H1 (cell line): ENCODE measurements at regions not wholly inside any gene's neighbourhood (a gene's known extent, or its start where the extent isn't known, plus 50 kb on each side); places are given as distances from the start of the nearest gene placed in this dataset.

Experiments used
- CTCF ChIA-PET: fragments of 300-600 bp; sonication (Branson Sonifier 250); formaldehyde crosslinking; loops from one replicate; lab custom pipeline; 2021; ENCODE audit not compliant: partially characterized antibody; lab: Charles Lee
- POLR2A ChIA-PET: fragments of 300-600 bp; sonication (Branson Sonifier 250); formaldehyde crosslinking; loops from one replicate; lab custom pipeline; 2021; ENCODE audit warnings: inconsistent platforms; ENCODE audit not compliant: partially characterized antibody; lab: Charles Lee
- DNase-seq, 2 experiments: peaks; one replicate each; pipeline versions ENCODE4 v3.0.0 to v3.0.0-alpha.2; 2010 to 2022; ENCODE audit warnings: low spot score in 2 of 2, low read depth in 1 of 2, mixed read lengths in 1 of 2
- FAIRE-seq: peaks from 2 replicates; lab custom pipeline; 2011; peaks lifted over from hg19 to GRCh38; lab: Jason Lieb, UNC
- H2AFZ ChIP-seq: 2 replicates; pipeline ENCODE4 v1.8.1; 2012; ENCODE audit warnings: low read length, inconsistent platforms
- H2AK5ac ChIP-seq: 2 replicates; pipeline ENCODE4 v1.6.1; 2013; ENCODE audit warnings: low read depth, low read length
- H2BK120ac ChIP-seq: replicated peaks from 2 replicates; pipeline ENCODE3; 2013; ENCODE audit warnings: low read depth, low read length, inconsistent platforms
- H2BK12ac ChIP-seq: 2 replicates; pipeline ENCODE4 v1.6.1; 2013; ENCODE audit warnings: low read depth, low read length
- H2BK15ac ChIP-seq: 2 replicates; pipeline ENCODE4 v1.6.1; 2013; ENCODE audit warnings: low read length
- H2BK20ac ChIP-seq: 2 replicates; pipeline ENCODE4 v1.6.1; 2013; ENCODE audit warnings: low read length
- H2BK5ac ChIP-seq: 2 replicates; pipeline ENCODE4 v1.6.1; 2013; ENCODE audit warnings: low read depth, low read length
- H3K14ac ChIP-seq: 2 replicates; pipeline ENCODE4 v1.6.1; 2013; ENCODE audit warnings: inconsistent platforms; ENCODE audit not compliant: insufficient read length
- H3K18ac ChIP-seq: 2 replicates; pipeline ENCODE4 v1.6.1; 2013; ENCODE audit warnings: low read length; ENCODE audit errors: extremely low read depth
- H3K23ac ChIP-seq: 2 replicates; pipeline ENCODE4 v1.6.1; 2013; ENCODE audit warnings: inconsistent platforms; ENCODE audit not compliant: insufficient read length
- H3K23me2 ChIP-seq: 2 replicates; pipeline ENCODE4 v1.6.1; 2013; ENCODE audit warnings: low read depth, low read length
- H3K27ac ChIP-seq: 2 replicates; pipeline ENCODE4 v1.6.1; 2011; ENCODE audit warnings: low read depth, low read length, inconsistent platforms
- H3K27me3 ChIP-seq, 4 experiments: replicated peaks in 1 of 4; 1 replicate in 1 of 4; 2 replicates in 3 of 4; pipeline versions ENCODE4 v1.6.1 to v1.8.1; 2011 to 2013; ENCODE audit warnings: low read length in 3 of 4, mild to moderate bottlenecking in 3 of 4, inconsistent platforms in 2 of 4, mixed read lengths in 2 of 4, moderate library complexity in 1 of 4; ENCODE audit not compliant: control insufficient read depth in 3 of 4, insufficient read depth in 3 of 4; ENCODE audit errors: extremely low read depth in 1 of 4
- H3K36me3 ChIP-seq, 4 experiments: 2 replicates each; pipeline versions ENCODE4 v1.6.1 to v1.8.1; 2011 to 2013; ENCODE audit warnings: mild to moderate bottlenecking in 4 of 4, low read length in 3 of 4, moderate library complexity in 2 of 4, control low read depth in 1 of 4, inconsistent platforms in 1 of 4; ENCODE audit not compliant: insufficient read depth in 4 of 4, control insufficient read depth in 2 of 4
- H3K4ac ChIP-seq: replicated peaks from 2 replicates; pipeline ENCODE3; 2013; ENCODE audit warnings: low read length, low read depth, mixed read lengths, inconsistent platforms; ENCODE audit not compliant: insufficient read length
- H3K4me1 ChIP-seq, 4 experiments: replicated peaks in 1 of 4; 1 replicate in 1 of 4; 2 replicates in 3 of 4; pipeline versions ENCODE4 v1.6.1 to v1.8.1; 2011 to 2013; ENCODE audit warnings: low read length in 3 of 4, inconsistent platforms in 2 of 4, mixed read lengths in 1 of 4; ENCODE audit not compliant: insufficient read depth in 4 of 4, control insufficient read depth in 3 of 4
- H3K4me2 ChIP-seq, 2 experiments: 2 replicates each; pipeline versions ENCODE4 v1.6.1 to v1.8.1; 2011 to 2013; ENCODE audit warnings: low read depth in 2 of 2, low read length in 2 of 2, control low read depth in 1 of 2, inconsistent platforms in 1 of 2, mild to moderate bottlenecking in 1 of 2; ENCODE audit not compliant: insufficient read depth in 1 of 2
- H3K4me3 ChIP-seq, 4 experiments: fragments of 200-600, 300-600 bp in 1 of 4; sonication (generic), shearing (Covaris generic), sonication (Bioruptor Twin) in 1 of 4; 2 replicates each; pipeline versions ENCODE4 v1.5.1 to v1.8.1; 2011 to 2016; ENCODE audit warnings: low read length in 4 of 4, low read depth in 3 of 4, control low read depth in 2 of 4, inconsistent platforms in 2 of 4, mild to moderate bottlenecking in 2 of 4, mixed read lengths in 1 of 4, moderate library complexity in 1 of 4; ENCODE audit not compliant: insufficient read depth in 2 of 4; ENCODE audit errors: extremely low read depth in 1 of 4
- H3K56ac ChIP-seq: replicated peaks from 2 replicates; pipeline ENCODE3; 2013; ENCODE audit warnings: low read depth, mild to moderate bottlenecking, mixed read lengths, low read length, inconsistent platforms; ENCODE audit not compliant: insufficient read length
- H3K79me1 ChIP-seq: 2 replicates; pipeline ENCODE4 v1.6.1; 2013; ENCODE audit warnings: low read depth, low read length, control low read depth
- H3K79me2 ChIP-seq, 2 experiments: 2 replicates each; pipeline versions ENCODE4 v1.6.1 to v1.8.1; 2012 to 2013; ENCODE audit warnings: low read length in 2 of 2, mild to moderate bottlenecking in 2 of 2, inconsistent platforms in 1 of 2; ENCODE audit not compliant: insufficient read depth in 2 of 2, control insufficient read depth in 1 of 2
- H3K9ac ChIP-seq, 4 experiments: replicated peaks in 1 of 4; 1 replicate in 1 of 4; 2 replicates in 3 of 4; pipeline versions ENCODE4 v1.6.1 to v1.8.1; 2011 to 2013; ENCODE audit warnings: low read depth in 3 of 4, low read length in 3 of 4, control low read depth in 2 of 4, mild to moderate bottlenecking in 2 of 4, moderate library complexity in 2 of 4, inconsistent platforms in 1 of 4; ENCODE audit errors: extremely low read depth in 1 of 4
- H3K9me3 ChIP-seq, 2 experiments: 2 replicates each; pipeline versions ENCODE4 v1.6.1 to v1.8.1; 2012 to 2013; ENCODE audit warnings: mild to moderate bottlenecking in 2 of 2, moderate library complexity in 2 of 2, control low read depth in 1 of 2, inconsistent platforms in 1 of 2, low read depth in 1 of 2, low read length in 1 of 2, mixed read lengths in 1 of 2; ENCODE audit not compliant: insufficient read depth in 2 of 2
- H4K20me1 ChIP-seq, 2 experiments: replicated peaks in 1 of 2; 2 replicates each; pipeline versions ENCODE3 to v1.8.1; 2011 to 2013; ENCODE audit warnings: inconsistent platforms in 2 of 2, low read length in 2 of 2, mild to moderate bottlenecking in 1 of 2; ENCODE audit not compliant: insufficient read depth in 2 of 2, control insufficient read depth in 1 of 2
- H4K5ac ChIP-seq: 2 replicates; pipeline ENCODE4 v1.6.1; 2013; ENCODE audit warnings: low read length, low read depth, mixed read lengths, inconsistent platforms; ENCODE audit not compliant: insufficient read length
- H4K8ac ChIP-seq: 2 replicates; pipeline ENCODE4 v1.8.0; 2013; ENCODE audit warnings: mild to moderate bottlenecking, moderate library complexity, low read length, inconsistent platforms; ENCODE audit not compliant: insufficient read depth; ENCODE audit errors: extremely low read depth
- H4K91ac ChIP-seq: replicated peaks from 2 replicates; pipeline ENCODE3; 2013; ENCODE audit warnings: low read length, mixed read lengths, inconsistent platforms; ENCODE audit not compliant: insufficient read length
- GTF2F1 ChIP-seq: IDR thresholded peaks from 2 replicates; pipeline ENCODE4 v1.6.1; 2012; ENCODE audit warnings: low read depth, low read length, improper control_type of control experiment, borderline replicate concordance
- RFX5 ChIP-seq: IDR thresholded peaks from 2 replicates; pipeline ENCODE4 v1.6.1; 2011; ENCODE audit warnings: low read depth, low read length, improper control_type of control experiment, borderline replicate concordance

DNA sequence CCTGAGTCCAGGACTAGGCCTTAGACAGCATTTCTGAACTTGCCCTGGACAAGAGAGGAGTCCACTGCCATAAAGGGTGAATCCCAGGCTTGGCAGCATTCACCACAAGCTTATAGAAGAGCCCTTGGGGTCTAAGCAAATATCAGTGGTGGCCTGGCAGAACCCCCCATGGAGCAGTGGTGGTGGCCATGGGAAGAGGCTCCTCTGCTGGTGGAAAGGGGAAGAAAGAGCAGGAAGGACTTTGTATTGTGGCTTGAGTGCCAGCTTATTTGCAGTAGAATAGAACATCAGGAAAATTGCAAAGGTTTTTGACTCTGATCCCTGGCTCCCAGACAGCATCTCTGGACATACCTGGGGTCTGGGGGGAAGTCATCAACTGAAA, 58.1 kb upstream of the STARD8 start:
- no peaks in the 10 kb centered on the region for H3K9me3 ChIP-seq
- DNase-seq (no peak), FAIRE-seq (no peak)
- no peak overlapping the region for H2BK120ac ChIP-seq
- POLR2A ChIA-PET, result no interaction called here
- H4K20me1 ChIP-seq, result no peaks in the 10 kb centered on the region
- no peak overlapping the region for H3K23ac ChIP-seq
- no peak overlapping the region for H2BK5ac ChIP-seq
- H2AK5ac ChIP-seq, result no peak overlapping the region
- H3K4me2 ChIP-seq, result no peak overlapping the region
- no peaks in the 10 kb centered on the region for H3K79me2 ChIP-seq
- no peak overlapping the region for H3K4ac ChIP-seq
- H4K5ac ChIP-seq, result no peak overlapping the region
- no peaks in the 10 kb centered on the region for H3K4me1 ChIP-seq
- no peak overlapping the region for H4K91ac ChIP-seq
- no peak overlapping the region for H3K9ac ChIP-seq
- H3K56ac ChIP-seq, result no peak overlapping the region
- no peak overlapping the region for H3K4me3 ChIP-seq
- H3K18ac ChIP-seq, result no peak overlapping the region
- no peaks in the 10 kb centered on the region for H3K36me3 ChIP-seq
- CTCF ChIA-PET, result interaction anchor here (1.2 kb wide), 1 partner anchor 11 kb away, joined by 7 read pairs; no protein-coding TSS in a partner anchor
- no peak overlapping the region for H3K14ac ChIP-seq
- H2AFZ ChIP-seq, result no peak overlapping the region
- no peak for TF ChIP-seq RFX5
- TF ChIP-seq GTF2F1, result no peak
- no peaks in the 10 kb centered on the region for H3K79me1 ChIP-seq
- H4K8ac ChIP-seq, result no peak overlapping the region
- no peak overlapping the region for H2BK20ac ChIP-seq
- H2BK12ac ChIP-seq, result no peak overlapping the region
- H3K27me3 ChIP-seq, result no peaks in the 10 kb centered on the region
- H2BK15ac ChIP-seq, result no peak overlapping the region
- no peaks in the 10 kb centered on the region for H3K23me2 ChIP-seq
- H3K27ac ChIP-seq, result no peak overlapping the region
